GM23338 (cell line): ENCODE measurements at regions not wholly inside any gene's neighbourhood (a gene's known extent, or its start where the extent isn't known, plus 50 kb on each side); places are given as distances from the start of the nearest gene placed in this dataset.

ENCODE experiments used
- ATAC-seq: fragments of 200-7000 bp; cut with Tn5 transposase; 3 replicates; pipeline ENCODE4 v1.9.1; 2020
- DNase-seq: peaks from one replicate; pipeline ENCODE4 v3.0.0-alpha.2; 2015; ENCODE audit warnings: low spot score
- H2AFZ ChIP-seq: fragments of 200-600 bp; sonication (generic); 2 replicates; pipeline ENCODE4 v1.8.0; 2016; ENCODE audit warnings: antibody characterized with exemption, mild to moderate bottlenecking, moderate library complexity
- H3F3A ChIP-seq: fragments of 200-600 bp; sonication (generic); replicated peaks from 2 replicates; pipeline ENCODE4 v1.8.0; 2017; ENCODE audit warnings: antibody characterized with exemption, mixed run types, low read depth
- H3K27ac ChIP-seq: fragments of 200-600 bp; sonication (generic); 2 replicates; pipeline ENCODE4 v1.6.1; 2016; ENCODE audit warnings: low read depth
- H3K27me3 ChIP-seq: fragments of 200-600 bp; sonication (generic); 2 replicates; pipeline ENCODE4 v1.8.0; 2016; ENCODE audit warnings: mild to moderate bottlenecking, mixed run types, moderate library complexity; ENCODE audit not compliant: insufficient read depth
- H3K36me3 ChIP-seq: fragments of 200-600 bp; sonication (generic); 2 replicates; pipeline ENCODE4 v1.8.0; 2016; ENCODE audit warnings: mild to moderate bottlenecking; ENCODE audit not compliant: insufficient read depth
- H3K4me1 ChIP-seq: fragments of 200-600 bp; sonication (generic); 2 replicates; pipeline ENCODE4 v1.8.0; 2016; ENCODE audit warnings: mild to moderate bottlenecking, moderate library complexity; ENCODE audit not compliant: insufficient read depth
- H3K4me2 ChIP-seq: fragments of 200-600 bp; sonication (generic); 2 replicates; pipeline ENCODE4 v1.7.1; 2017; ENCODE audit warnings: mixed run types
- H3K4me3 ChIP-seq: fragments of 200-600 bp; sonication (generic); 2 replicates; pipeline ENCODE4 v1.6.1; 2016; ENCODE audit warnings: mixed run types
- H3K79me2 ChIP-seq: fragments of 200-600 bp; sonication (generic); replicated peaks from 2 replicates; pipeline ENCODE4 v1.8.0; 2017; ENCODE audit warnings: mild to moderate bottlenecking; ENCODE audit not compliant: insufficient read depth
- H3K9me2 ChIP-seq: fragments of 200-600 bp; sonication (generic); 2 replicates; pipeline ENCODE4 v1.8.0; 2017; ENCODE audit not compliant: insufficient read depth
- H4K20me1 ChIP-seq: fragments of 200-600 bp; sonication (generic); replicated peaks from 2 replicates; pipeline ENCODE4 v1.8.0; 2017; ENCODE audit warnings: mild to moderate bottlenecking; ENCODE audit not compliant: insufficient read depth
- H3K27ac Mint-ChIP-seq: 2 replicates; pipeline ENCODE4 v1.8.0; 2020; ENCODE audit warnings: inconsistent platforms, mild to moderate bottlenecking, moderate library complexity, mixed read lengths
- H3K27me3 Mint-ChIP-seq: 3 replicates; pipeline ENCODE4 v1.8.0; 2022; ENCODE audit warnings: low read depth, mild to moderate bottlenecking, moderate library complexity, mixed read lengths, inconsistent platforms; ENCODE audit not compliant: insufficient read depth, poor library complexity
- H3K36me3 Mint-ChIP-seq: 3 replicates; pipeline ENCODE4 v1.8.0; 2021; ENCODE audit warnings: low read depth, mild to moderate bottlenecking, inconsistent platforms, moderate library complexity, mixed read lengths
- H3K4me1 Mint-ChIP-seq: 3 replicates; pipeline ENCODE4 v1.8.0; 2020; ENCODE audit warnings: mild to moderate bottlenecking, inconsistent platforms, mixed read lengths
- H3K4me3 Mint-ChIP-seq: 3 replicates; pipeline ENCODE4 v1.8.0; 2021; ENCODE audit warnings: moderate library complexity, mild to moderate bottlenecking, inconsistent platforms, mixed read lengths
- H3K9me3 Mint-ChIP-seq: 3 replicates; pipeline ENCODE4 v1.8.0; 2020; ENCODE audit warnings: moderate library complexity, mild to moderate bottlenecking, inconsistent platforms, mixed read lengths
- CREB1 ChIP-seq: fragments of 250-450 bp; sonication (Bioruptor Pico); IDR thresholded peaks from 2 replicates; pipeline ENCODE4 v1.5.0; 2020; ENCODE audit warnings: low read depth, mild to moderate bottlenecking, moderate library complexity
- EZH2 ChIP-seq: fragments of 200-600 bp; sonication (generic); IDR thresholded peaks from one replicate; pipeline ENCODE4 v1.8.0; 2017; ENCODE audit warnings: antibody characterized with exemption, mild to moderate bottlenecking, low read depth; ENCODE audit not compliant: unreplicated experiment
- EZH2phosphoT487 ChIP-seq: fragments of 200-600 bp; sonication (generic); IDR thresholded peaks from one replicate; pipeline ENCODE4 v1.8.1; 2018; ENCODE audit warnings: antibody characterized with exemption; ENCODE audit not compliant: unreplicated experiment
- JUNB ChIP-seq: IDR thresholded peaks from one replicate; pipeline ENCODE4 v1.6.1; 2016; ENCODE audit warnings: antibody characterized with exemption; ENCODE audit not compliant: unreplicated experiment
- NANOG ChIP-seq: IDR thresholded peaks from 2 replicates; pipeline ENCODE4 v1.6.1; 2016; ENCODE audit warnings: antibody characterized with exemption, borderline replicate concordance
- POLR2AphosphoS5 ChIP-seq: IDR thresholded peaks from 2 replicates; pipeline ENCODE4 v1.6.1; 2016; ENCODE audit warnings: antibody characterized with exemption, low read depth
- STAT1 ChIP-seq: IDR thresholded peaks from one replicate; pipeline ENCODE4 v1.6.1; 2016; ENCODE audit warnings: antibody characterized with exemption; ENCODE audit not compliant: unreplicated experiment
- ZNF114 ChIP-seq: fragments of 250-450 bp; sonication (Bioruptor Pico); IDR thresholded peaks from 2 replicates; pipeline ENCODE4 v1.5.0; 2020; ENCODE audit warnings: mild to moderate bottlenecking, moderate library complexity
- ZNF331 ChIP-seq: fragments of 250-450 bp; sonication (Bioruptor Pico); IDR thresholded peaks from 2 replicates; pipeline ENCODE4 v1.5.0; 2020; ENCODE audit warnings: low read depth, mild to moderate bottlenecking, moderate library complexity
- ZNF462 ChIP-seq: fragments of 250-450 bp; sonication (Bioruptor Pico); IDR thresholded peaks from 2 replicates; pipeline ENCODE4 v1.5.0; 2020; ENCODE audit warnings: mild to moderate bottlenecking, moderate library complexity
- TF ChIP-seq, protein P1 (sequence below), 2 experiments: fragments of 200-600 bp in 1 of 2; sonication (generic) in 1 of 2; conservative IDR thresholded peaks; 2 replicates each; pipeline versions ENCODE4 v1.5.1 to v1.6.1; 2016 to 2017; ENCODE audit warnings: antibody characterized with exemption in 2 of 2, low read depth in 2 of 2, mild to moderate bottlenecking in 2 of 2, moderate library complexity in 1 of 2
- TF ChIP-seq, protein P2 (sequence below): IDR thresholded peaks from one replicate; pipeline ENCODE4 v1.6.1; 2018; ENCODE audit warnings: antibody characterized with exemption; ENCODE audit not compliant: unreplicated experiment
- TF ChIP-seq, protein P3 (sequence below): IDR thresholded peaks from 2 replicates; pipeline ENCODE4 v1.6.1; 2016; ENCODE audit warnings: antibody characterized with exemption

DNA sequence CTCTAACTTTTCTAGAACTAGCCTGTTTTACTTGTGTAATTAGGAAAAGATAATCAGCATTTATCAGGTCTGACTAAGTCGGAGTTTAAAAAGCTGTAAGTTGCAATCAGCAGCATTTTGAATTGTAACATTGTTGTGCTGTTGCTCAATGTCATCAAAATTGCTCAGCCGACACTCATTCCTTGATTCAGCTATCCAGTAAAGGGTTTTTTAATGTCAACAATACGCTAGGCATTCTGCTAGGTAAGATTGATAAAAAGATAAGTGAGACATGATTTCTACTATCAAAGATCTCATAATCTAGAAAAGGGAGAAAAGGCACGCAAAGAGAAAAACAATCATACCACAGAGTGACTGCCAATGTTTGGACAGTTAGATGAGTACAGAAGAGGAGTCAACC lies 327.1 kb upstream of the CDH2 start:
- no peaks in the 10 kb centered on the region for H3K27me3 Mint-ChIP-seq
- Histone ChIP-seq H3K9me2 (no peaks in the 10 kb centered on the region), H3K36me3 (no peaks in the 10 kb centered on the region), H3K79me2 (no peaks in the 10 kb centered on the region), H3K27ac (no peak overlapping the region), H3F3A (no peaks in the 10 kb centered on the region), H4K20me1 (no peaks in the 10 kb centered on the region), H3K4me1 (no peaks in the 10 kb centered on the region), H3K4me3 (no peak overlapping the region), H2AFZ (no peak overlapping the region), H3K27me3 (no peaks in the 10 kb centered on the region), H3K4me2 (no peak overlapping the region)
- DNase-seq (no peak), ATAC-seq (no peak)
- H3K4me1 Mint-ChIP-seq, result peaks cover 10% of the 10 kb centered on the region; the same call in 2 of the 3 replicates
- TF ChIP-seq ZNF114 (CRISPR knock-in tag) (no peak), EZH2 (no peak), CREB1 (no peak), JUNB (no peak), ZNF462 (no peak), NANOG (no peak), ZNF331 (CRISPR knock-in tag) (no peak), STAT1 (no peak), POLR2AphosphoS5 (no peak), EZH2phosphoT487 (no peak)
- TF ChIP-seq, protein P1, sequence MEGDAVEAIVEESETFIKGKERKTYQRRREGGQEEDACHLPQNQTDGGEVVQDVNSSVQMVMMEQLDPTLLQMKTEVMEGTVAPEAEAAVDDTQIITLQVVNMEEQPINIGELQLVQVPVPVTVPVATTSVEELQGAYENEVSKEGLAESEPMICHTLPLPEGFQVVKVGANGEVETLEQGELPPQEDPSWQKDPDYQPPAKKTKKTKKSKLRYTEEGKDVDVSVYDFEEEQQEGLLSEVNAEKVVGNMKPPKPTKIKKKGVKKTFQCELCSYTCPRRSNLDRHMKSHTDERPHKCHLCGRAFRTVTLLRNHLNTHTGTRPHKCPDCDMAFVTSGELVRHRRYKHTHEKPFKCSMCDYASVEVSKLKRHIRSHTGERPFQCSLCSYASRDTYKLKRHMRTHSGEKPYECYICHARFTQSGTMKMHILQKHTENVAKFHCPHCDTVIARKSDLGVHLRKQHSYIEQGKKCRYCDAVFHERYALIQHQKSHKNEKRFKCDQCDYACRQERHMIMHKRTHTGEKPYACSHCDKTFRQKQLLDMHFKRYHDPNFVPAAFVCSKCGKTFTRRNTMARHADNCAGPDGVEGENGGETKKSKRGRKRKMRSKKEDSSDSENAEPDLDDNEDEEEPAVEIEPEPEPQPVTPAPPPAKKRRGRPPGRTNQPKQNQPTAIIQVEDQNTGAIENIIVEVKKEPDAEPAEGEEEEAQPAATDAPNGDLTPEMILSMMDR (conservative IDR thresholded peaks at IDR 0.05; ENCODE audit: low read depth in 2 of 2), result no peak
- TF ChIP-seq, protein P2, sequence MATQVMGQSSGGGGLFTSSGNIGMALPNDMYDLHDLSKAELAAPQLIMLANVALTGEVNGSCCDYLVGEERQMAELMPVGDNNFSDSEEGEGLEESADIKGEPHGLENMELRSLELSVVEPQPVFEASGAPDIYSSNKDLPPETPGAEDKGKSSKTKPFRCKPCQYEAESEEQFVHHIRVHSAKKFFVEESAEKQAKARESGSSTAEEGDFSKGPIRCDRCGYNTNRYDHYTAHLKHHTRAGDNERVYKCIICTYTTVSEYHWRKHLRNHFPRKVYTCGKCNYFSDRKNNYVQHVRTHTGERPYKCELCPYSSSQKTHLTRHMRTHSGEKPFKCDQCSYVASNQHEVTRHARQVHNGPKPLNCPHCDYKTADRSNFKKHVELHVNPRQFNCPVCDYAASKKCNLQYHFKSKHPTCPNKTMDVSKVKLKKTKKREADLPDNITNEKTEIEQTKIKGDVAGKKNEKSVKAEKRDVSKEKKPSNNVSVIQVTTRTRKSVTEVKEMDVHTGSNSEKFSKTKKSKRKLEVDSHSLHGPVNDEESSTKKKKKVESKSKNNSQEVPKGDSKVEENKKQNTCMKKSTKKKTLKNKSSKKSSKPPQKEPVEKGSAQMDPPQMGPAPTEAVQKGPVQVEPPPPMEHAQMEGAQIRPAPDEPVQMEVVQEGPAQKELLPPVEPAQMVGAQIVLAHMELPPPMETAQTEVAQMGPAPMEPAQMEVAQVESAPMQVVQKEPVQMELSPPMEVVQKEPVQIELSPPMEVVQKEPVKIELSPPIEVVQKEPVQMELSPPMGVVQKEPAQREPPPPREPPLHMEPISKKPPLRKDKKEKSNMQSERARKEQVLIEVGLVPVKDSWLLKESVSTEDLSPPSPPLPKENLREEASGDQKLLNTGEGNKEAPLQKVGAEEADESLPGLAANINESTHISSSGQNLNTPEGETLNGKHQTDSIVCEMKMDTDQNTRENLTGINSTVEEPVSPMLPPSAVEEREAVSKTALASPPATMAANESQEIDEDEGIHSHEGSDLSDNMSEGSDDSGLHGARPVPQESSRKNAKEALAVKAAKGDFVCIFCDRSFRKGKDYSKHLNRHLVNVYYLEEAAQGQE, result no peak
- TF ChIP-seq, protein P3, sequence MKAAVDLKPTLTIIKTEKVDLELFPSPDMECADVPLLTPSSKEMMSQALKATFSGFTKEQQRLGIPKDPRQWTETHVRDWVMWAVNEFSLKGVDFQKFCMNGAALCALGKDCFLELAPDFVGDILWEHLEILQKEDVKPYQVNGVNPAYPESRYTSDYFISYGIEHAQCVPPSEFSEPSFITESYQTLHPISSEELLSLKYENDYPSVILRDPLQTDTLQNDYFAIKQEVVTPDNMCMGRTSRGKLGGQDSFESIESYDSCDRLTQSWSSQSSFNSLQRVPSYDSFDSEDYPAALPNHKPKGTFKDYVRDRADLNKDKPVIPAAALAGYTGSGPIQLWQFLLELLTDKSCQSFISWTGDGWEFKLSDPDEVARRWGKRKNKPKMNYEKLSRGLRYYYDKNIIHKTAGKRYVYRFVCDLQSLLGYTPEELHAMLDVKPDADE, result no peak
- peak overlapping the region; percentile 32; the same call in 1 of the 2 replicates for H3K27ac Mint-ChIP-seq
- H3K9me3 Mint-ChIP-seq, result no peaks in the 10 kb centered on the region
- H3K4me3 Mint-ChIP-seq, result no peak overlapping the region
- H3K36me3 Mint-ChIP-seq, result no peaks in the 10 kb centered on the region
